Mammary epithelial cell (primary cell): ENCODE measurements at regions not wholly inside any gene's neighbourhood (a gene's known extent, or its start where the extent isn't known, plus 50 kb on each side); places are given as distances from the start of the nearest gene placed in this dataset.

Source experiments
- EZH2 ChIP-seq: IDR thresholded peaks from 2 replicates; pipeline ENCODE4 v1.6.1; 2012; ENCODE audit warnings: low read length, inconsistent platforms, borderline replicate concordance
- TF ChIP-seq, protein P1 (sequence below), 2 donors: IDR thresholded peaks in 1 of 2; conservative IDR thresholded peaks in 1 of 2; 2 replicates each; pipeline ENCODE4 v1.5.1; 2011 to 2012; ENCODE audit warnings: inconsistent platforms in 2 of 2, low read length in 2 of 2, mild to moderate bottlenecking in 2 of 2, control low read depth in 1 of 2, low read depth in 1 of 2; ENCODE audit not compliant: insufficient read depth in 1 of 2; ENCODE audit errors: extremely low read depth in 1 of 2

DNA sequence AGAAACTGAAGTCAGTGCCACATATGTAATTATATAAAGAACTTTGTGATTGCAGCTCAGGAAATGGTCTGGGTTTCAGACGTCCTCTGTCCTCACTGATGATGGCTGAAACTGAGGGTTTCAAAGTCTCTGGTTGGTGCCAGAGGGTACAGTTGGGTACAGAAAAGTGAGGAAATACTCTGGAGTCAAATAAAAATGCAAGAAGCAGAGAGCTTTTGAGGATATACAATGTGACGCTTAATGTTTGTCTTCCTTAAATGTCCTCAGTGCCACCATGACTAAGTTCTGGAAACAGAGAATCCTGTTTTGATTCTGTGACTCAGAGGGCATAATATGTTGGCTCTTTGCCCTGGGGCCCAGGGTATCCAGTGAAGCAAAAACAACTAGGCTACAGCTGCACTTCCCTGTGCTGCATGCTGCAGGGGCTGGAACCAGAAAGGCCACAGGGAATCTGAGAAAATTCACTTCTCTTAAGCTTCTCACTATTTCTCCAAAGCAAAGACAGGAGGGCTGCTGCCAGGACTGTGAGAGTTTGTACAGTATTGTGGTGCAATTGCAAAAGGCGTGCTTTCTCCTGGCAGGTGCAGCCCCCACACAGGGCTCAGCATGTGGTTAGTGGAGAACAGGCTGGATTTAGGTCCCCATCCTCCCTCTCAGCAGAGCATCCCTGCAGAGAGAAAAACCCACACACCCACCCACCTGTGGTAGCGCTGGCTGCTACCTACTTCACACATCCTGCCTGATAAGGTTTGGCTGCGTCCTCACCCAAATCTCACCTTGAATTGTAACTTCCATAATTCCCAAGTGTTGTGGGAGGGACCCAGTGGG, 169.5 kb upstream of the SVIL start:
- TF ChIP-seq, protein P1, sequence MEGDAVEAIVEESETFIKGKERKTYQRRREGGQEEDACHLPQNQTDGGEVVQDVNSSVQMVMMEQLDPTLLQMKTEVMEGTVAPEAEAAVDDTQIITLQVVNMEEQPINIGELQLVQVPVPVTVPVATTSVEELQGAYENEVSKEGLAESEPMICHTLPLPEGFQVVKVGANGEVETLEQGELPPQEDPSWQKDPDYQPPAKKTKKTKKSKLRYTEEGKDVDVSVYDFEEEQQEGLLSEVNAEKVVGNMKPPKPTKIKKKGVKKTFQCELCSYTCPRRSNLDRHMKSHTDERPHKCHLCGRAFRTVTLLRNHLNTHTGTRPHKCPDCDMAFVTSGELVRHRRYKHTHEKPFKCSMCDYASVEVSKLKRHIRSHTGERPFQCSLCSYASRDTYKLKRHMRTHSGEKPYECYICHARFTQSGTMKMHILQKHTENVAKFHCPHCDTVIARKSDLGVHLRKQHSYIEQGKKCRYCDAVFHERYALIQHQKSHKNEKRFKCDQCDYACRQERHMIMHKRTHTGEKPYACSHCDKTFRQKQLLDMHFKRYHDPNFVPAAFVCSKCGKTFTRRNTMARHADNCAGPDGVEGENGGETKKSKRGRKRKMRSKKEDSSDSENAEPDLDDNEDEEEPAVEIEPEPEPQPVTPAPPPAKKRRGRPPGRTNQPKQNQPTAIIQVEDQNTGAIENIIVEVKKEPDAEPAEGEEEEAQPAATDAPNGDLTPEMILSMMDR (conservative IDR thresholded peaks at IDR 0.05 in 1 of 2, IDR thresholded peaks at IDR 0.05 in 1 of 2; ENCODE audit: extremely low read depth in 1 of 2, insufficient read depth in 1 of 2, low read depth in 1 of 2, low read length in 2 of 2), result no peak
- TF ChIP-seq EZH2, result no peak
